Loucy (cell line): ENCODE measurements at regions not wholly inside any gene's neighbourhood (a gene's known extent, or its start where the extent isn't known, plus 50 kb on each side); places are given as distances from the start of the nearest gene placed in this dataset.
"Not testable (repeated sequence)": the region's sequence is repeated elsewhere in the genome, so short reads cannot be mapped to it uniquely, and the experiment has no call there.

Experiments
- H2AFZ ChIP-seq: fragments of 200-600 bp; sonication (generic); 2 replicates; pipeline ENCODE4 v1.6.0; 2016; ENCODE audit warnings: antibody characterized with exemption, mild to moderate bottlenecking, low read length, moderate library complexity
- H3F3A ChIP-seq: fragments of 200-600 bp; 2 replicates; pipeline ENCODE4 v1.6.0; 2016; ENCODE audit warnings: antibody characterized with exemption, low read depth, mild to moderate bottlenecking
- H3K27me3 ChIP-seq: fragments of 200-600 bp; sonication (generic); 2 replicates; pipeline ENCODE4 v1.6.1; 2014; ENCODE audit warnings: low read length, mild to moderate bottlenecking; ENCODE audit not compliant: insufficient read depth, poor library complexity, severe bottlenecking
- H3K36me3 ChIP-seq: fragments of 200-600 bp; sonication (generic); 2 replicates; pipeline ENCODE4 v1.6.1; 2016; ENCODE audit warnings: low read length; ENCODE audit not compliant: insufficient read depth
- H3K4me1 ChIP-seq: fragments of 200-600 bp; sonication (generic); 2 replicates; pipeline ENCODE4 v1.5.1; 2014; ENCODE audit warnings: low read length, mild to moderate bottlenecking; ENCODE audit not compliant: insufficient read depth, poor library complexity, severe bottlenecking
- H3K4me2 ChIP-seq: fragments of 200-600 bp; sonication (generic); 2 replicates; pipeline ENCODE4 v1.6.0; 2014; ENCODE audit warnings: antibody characterized with exemption, low read length, low read depth, mild to moderate bottlenecking; ENCODE audit not compliant: poor library complexity, severe bottlenecking
- H3K4me3 ChIP-seq: fragments of 200-600 bp; sonication (generic); 2 replicates; pipeline ENCODE4 v1.5.1; 2014; ENCODE audit warnings: low read length, mild to moderate bottlenecking, mixed read lengths; ENCODE audit not compliant: poor library complexity, severe bottlenecking
- H3K79me2 ChIP-seq: fragments of 200-600 bp; sonication (generic); 2 replicates; pipeline ENCODE4 v1.6.1; 2014; ENCODE audit warnings: low read length; ENCODE audit not compliant: insufficient read depth
- H3K9ac ChIP-seq: fragments of 200-600 bp; sonication (generic); 2 replicates; pipeline ENCODE4 v1.6.0; 2014; ENCODE audit warnings: mild to moderate bottlenecking, low read depth, low read length, moderate library complexity; ENCODE audit not compliant: poor library complexity, severe bottlenecking
- H3K9me2 ChIP-seq: fragments of 200-600 bp; sonication (generic); replicated peaks from 2 replicates; pipeline ENCODE4 v1.6.1; 2016; ENCODE audit warnings: low read depth, low read length, mixed read lengths
- H3K9me3 ChIP-seq: fragments of 200-600 bp; sonication (generic); 2 replicates; pipeline ENCODE4 v1.6.1; 2014; ENCODE audit warnings: mild to moderate bottlenecking, antibody characterized with exemption, low read length, low read depth; ENCODE audit not compliant: insufficient read depth
- H4K20me1 ChIP-seq: fragments of 200-600 bp; sonication (generic); 2 replicates; pipeline ENCODE4 v1.6.0; 2014; ENCODE audit warnings: antibody characterized with exemption, low read length, mild to moderate bottlenecking; ENCODE audit not compliant: insufficient read depth, poor library complexity, severe bottlenecking
- EZH2phosphoT487 ChIP-seq: fragments of 200-600 bp; IDR thresholded peaks from 2 replicates; pipeline ENCODE4 v1.6.1; 2018; ENCODE audit warnings: antibody characterized with exemption, mild to moderate bottlenecking, moderate library complexity, borderline replicate concordance
- TF ChIP-seq, protein P1 (sequence below): fragments of 200-600 bp; sonication (generic); conservative IDR thresholded peaks from 2 replicates; pipeline ENCODE4 v1.5.1; 2014; ENCODE audit warnings: mild to moderate bottlenecking, antibody characterized with exemption, low read length

- Histone ChIP-seq H3K27me3 (no peaks in the 10 kb centered on the region), H3K9ac (no peak overlapping the region), H2AFZ (no peak overlapping the region), H3K4me3 (no peak overlapping the region), H3K9me2 (no peaks in the 10 kb centered on the region), H3K4me1 (no peaks in the 10 kb centered on the region), H3K4me2 (no peak overlapping the region), H3F3A (no peaks in the 10 kb centered on the region), H3K36me3 (no peaks in the 10 kb centered on the region), H4K20me1 (no peaks in the 10 kb centered on the region), H3K79me2 (no peaks in the 10 kb centered on the region), H3K9me3 (no peaks in the 10 kb centered on the region)
- TF ChIP-seq EZH2phosphoT487: no peak
- TF ChIP-seq, protein P1, sequence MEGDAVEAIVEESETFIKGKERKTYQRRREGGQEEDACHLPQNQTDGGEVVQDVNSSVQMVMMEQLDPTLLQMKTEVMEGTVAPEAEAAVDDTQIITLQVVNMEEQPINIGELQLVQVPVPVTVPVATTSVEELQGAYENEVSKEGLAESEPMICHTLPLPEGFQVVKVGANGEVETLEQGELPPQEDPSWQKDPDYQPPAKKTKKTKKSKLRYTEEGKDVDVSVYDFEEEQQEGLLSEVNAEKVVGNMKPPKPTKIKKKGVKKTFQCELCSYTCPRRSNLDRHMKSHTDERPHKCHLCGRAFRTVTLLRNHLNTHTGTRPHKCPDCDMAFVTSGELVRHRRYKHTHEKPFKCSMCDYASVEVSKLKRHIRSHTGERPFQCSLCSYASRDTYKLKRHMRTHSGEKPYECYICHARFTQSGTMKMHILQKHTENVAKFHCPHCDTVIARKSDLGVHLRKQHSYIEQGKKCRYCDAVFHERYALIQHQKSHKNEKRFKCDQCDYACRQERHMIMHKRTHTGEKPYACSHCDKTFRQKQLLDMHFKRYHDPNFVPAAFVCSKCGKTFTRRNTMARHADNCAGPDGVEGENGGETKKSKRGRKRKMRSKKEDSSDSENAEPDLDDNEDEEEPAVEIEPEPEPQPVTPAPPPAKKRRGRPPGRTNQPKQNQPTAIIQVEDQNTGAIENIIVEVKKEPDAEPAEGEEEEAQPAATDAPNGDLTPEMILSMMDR: no peak
Measured at GRCh38 chr5:88634014-88634413, 249.0 kb downstream of the MEF2C start.

- H3F3A ChIP-seq, H3K27me3 ChIP-seq, H4K20me1 ChIP-seq, H3K9me2 ChIP-seq, H3K36me3 ChIP-seq, H3K4me2 ChIP-seq, H3K9me3 ChIP-seq, H3K4me3 ChIP-seq, H2AFZ ChIP-seq, H3K79me2 ChIP-seq, H3K9ac ChIP-seq, H3K4me1 ChIP-seq: not testable (repeated sequence)
Measured at GRCh38 chr5:88622890-88623289, 260.1 kb downstream of the MEF2C start.

- H3K9me3 ChIP-seq, H3K4me2 ChIP-seq, H3K9me2 ChIP-seq, H4K20me1 ChIP-seq, H2AFZ ChIP-seq, H3K4me1 ChIP-seq, H3K27me3 ChIP-seq, H3K79me2 ChIP-seq, H3K4me3 ChIP-seq, H3K9ac ChIP-seq, H3K36me3 ChIP-seq, H3F3A ChIP-seq: not testable (repeated sequence)
Measured at GRCh38 chr5:88615767-88616166, 267.2 kb downstream of the MEF2C start.

DNA sequence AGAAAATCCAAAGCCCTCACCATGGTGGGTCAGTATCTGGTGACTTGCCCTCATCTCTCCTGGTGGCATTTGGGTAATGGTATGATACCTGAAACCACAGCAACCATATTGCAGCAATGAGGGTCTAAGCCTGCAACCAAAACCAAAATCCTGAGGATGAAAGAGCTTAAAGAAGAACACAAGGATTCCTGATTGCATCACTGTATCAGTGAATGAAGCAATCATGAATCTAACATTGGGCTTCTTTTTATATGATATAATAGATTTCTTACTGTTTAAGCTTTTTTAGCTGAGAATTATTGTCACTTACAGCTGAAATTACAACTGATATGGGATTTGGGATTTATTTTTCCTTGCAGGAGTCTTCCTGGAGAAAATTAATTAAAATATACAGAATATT, 269.9 kb downstream of the MEF2C start:
- Histone ChIP-seq H4K20me1 (no peaks in the 10 kb centered on the region), H3K79me2 (no peaks in the 10 kb centered on the region), H3K36me3 (no peaks in the 10 kb centered on the region), H3K9me2 (no peaks in the 10 kb centered on the region), H3K9ac (no peak overlapping the region), H2AFZ (no peak overlapping the region), H3K4me3 (no peak overlapping the region), H3K4me2 (no peak overlapping the region), H3F3A (no peaks in the 10 kb centered on the region), H3K27me3 (no peaks in the 10 kb centered on the region), H3K9me3 (no peaks in the 10 kb centered on the region), H3K4me1 (no peaks in the 10 kb centered on the region)
- no peak for TF ChIP-seq EZH2phosphoT487

DNA sequence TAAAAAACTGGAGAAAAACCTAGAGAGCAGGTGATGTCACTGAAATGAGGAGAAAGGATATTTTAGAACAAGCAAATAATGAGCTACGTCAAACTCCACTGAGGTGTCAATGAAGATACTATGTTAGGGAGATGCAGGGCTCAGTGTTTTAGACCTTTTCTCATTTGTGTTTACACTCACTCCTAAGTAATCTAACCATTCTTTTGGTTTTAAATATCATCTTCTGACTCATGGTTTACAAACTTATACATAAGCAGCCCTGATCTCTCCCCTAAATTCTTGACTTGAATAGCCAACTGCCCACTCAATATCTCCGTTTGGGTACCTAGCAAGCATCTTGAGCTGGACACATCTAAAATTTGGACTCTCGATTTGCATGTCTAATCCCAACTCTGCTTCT, 272.4 kb downstream of the MEF2C start:
- Histone ChIP-seq H3K4me2 (no peak overlapping the region), H3K79me2 (no peaks in the 10 kb centered on the region), H3K9ac (no peak overlapping the region), H3K9me3 (no peaks in the 10 kb centered on the region), H3K9me2 (no peaks in the 10 kb centered on the region), H4K20me1 (no peaks in the 10 kb centered on the region), H3K27me3 (no peaks in the 10 kb centered on the region), H2AFZ (no peak overlapping the region), H3K4me1 (no peaks in the 10 kb centered on the region), H3K36me3 (no peaks in the 10 kb centered on the region), H3F3A (no peaks in the 10 kb centered on the region), H3K4me3 (no peak overlapping the region)
- TF ChIP-seq, protein P1: no peak
- no peak for TF ChIP-seq EZH2phosphoT487
